IPS-NIHi7 (cell line): ENCODE measurements at regions not wholly inside any gene's neighbourhood (a gene's known extent, or its start where the extent isn't known, plus 50 kb on each side); places are given as distances from the start of the nearest gene placed in this dataset.

Source experiments
- DNase-seq: peaks from one replicate; pipeline ENCODE4 v3.0.0; 2012; ENCODE audit warnings: mixed read lengths; ENCODE audit errors: extremely low spot score

- no peak for DNase-seq
Observed at GRCh38 chr2:12587729-12588522, 128.8 kb upstream of the TRIB2 start.

- DNase-seq: no peak
Observed at GRCh38 chr2:12588986-12589385, 127.8 kb upstream of the TRIB2 start.

GRCh38 chr2:12589802-12590320 is 126.9 kb upstream of the TRIB2 start:
- no peak for DNase-seq

GRCh38 chr2:12592296-12592695 is 124.4 kb upstream of the TRIB2 start:
- DNase-seq: no peak

GRCh38 chr2:12594590-12594989 is 122.1 kb upstream of the TRIB2 start:
- no peak for DNase-seq

GRCh38 chr2:12596771-12597170 is 120.0 kb upstream of the TRIB2 start:
- DNase-seq: no peak

- no peak for DNase-seq
Observed at GRCh38 chr2:12597610-12598009, 119.1 kb upstream of the TRIB2 start.

GRCh38 chr2:12602661-12603060 is 114.1 kb upstream of the TRIB2 start:
- DNase-seq: no peak

- DNase-seq: no peak
Observed at GRCh38 chr2:12603781-12604295, 112.9 kb upstream of the TRIB2 start.

GRCh38 chr2:12604341-12604740 is 112.4 kb upstream of the TRIB2 start:
- no peak for DNase-seq

- DNase-seq: no peak
Observed at GRCh38 chr2:12605366-12605765, 111.4 kb upstream of the TRIB2 start.

GRCh38 chr2:12605936-12606335 is 110.8 kb upstream of the TRIB2 start:
- no peak for DNase-seq

GRCh38 chr2:12606472-12607000 is 110.2 kb upstream of the TRIB2 start:
- no peak for DNase-seq

- no peak for DNase-seq
Observed at GRCh38 chr2:12607971-12608370, 108.8 kb upstream of the TRIB2 start.

GRCh38 chr2:12610314-12610713 is 106.4 kb upstream of the TRIB2 start:
- no peak for DNase-seq

GRCh38 chr2:12612168-12612567 is 104.6 kb upstream of the TRIB2 start:
- DNase-seq: no peak

- DNase-seq: no peak
Observed at GRCh38 chr2:12612671-12613070, 104.1 kb upstream of the TRIB2 start.

GRCh38 chr2:12613137-12613835 is 103.5 kb upstream of the TRIB2 start:
- no peak for DNase-seq

GRCh38 chr2:12615509-12615908 is 101.2 kb upstream of the TRIB2 start:
- no peak for DNase-seq

GRCh38 chr2:12616456-12617156 is 100.1 kb upstream of the TRIB2 start:
- DNase-seq: no peak

- no peak for DNase-seq
Observed at GRCh38 chr2:12617366-12617765, 99.4 kb upstream of the TRIB2 start.

- no peak for DNase-seq
Observed at GRCh38 chr2:12617853-12618252, 98.9 kb upstream of the TRIB2 start.
